Suprapubic skin (tissue), 4 donors: ENCODE measurements at regions not wholly inside any gene's neighbourhood (a gene's known extent, or its start where the extent isn't known, plus 50 kb on each side); places are given as distances from the start of the nearest gene placed in this dataset.

ENCODE experiments used
- DNase-seq, 2 donors: peaks; one replicate each; pipeline ENCODE4 v3.0.0-alpha.2; 2019; ENCODE audit warnings: low spot score in 2 of 2
- H3K27ac ChIP-seq: fragments of 200-600 bp; sonication (generic); one replicate; pipeline ENCODE4 v1.5.1; 2019
- H3K27me3 ChIP-seq: fragments of 200-600 bp; sonication (generic); one replicate; pipeline ENCODE4 v1.5.1; 2019
- H3K36me3 ChIP-seq: fragments of 200-600 bp; sonication (generic); one replicate; pipeline ENCODE4 v1.5.1; 2019
- H3K4me1 ChIP-seq: fragments of 200-600 bp; sonication (generic); one replicate; pipeline ENCODE4 v1.5.1; 2019
- H3K4me3 ChIP-seq: fragments of 200-600 bp; sonication (generic); one replicate; pipeline ENCODE4 v1.5.1; 2019; ENCODE audit warnings: mild to moderate bottlenecking
- H3K9me3 ChIP-seq: fragments of 200-600 bp; sonication (generic); one replicate; pipeline ENCODE4 v1.5.1; 2019
- CTCF ChIP-seq, 2 donors: fragments of 200-600 bp in 1 of 2; fragments of 450-650 bp in 1 of 2; sonication (generic) in 1 of 2; IDR thresholded peaks; one replicate each; pipeline ENCODE4 v1.5.1; 2016 to 2019; ENCODE audit warnings: antibody characterized with exemption in 2 of 2, mild to moderate bottlenecking in 1 of 2, moderate library complexity in 1 of 2
- EP300 ChIP-seq: sonication (generic); formaldehyde crosslinking; IDR thresholded peaks from one replicate; pipeline ENCODE4 v1.6.1; 2017; ENCODE audit warnings: antibody characterized with exemption
- POLR2A ChIP-seq, 2 donors: fragments of 450-650 bp; IDR thresholded peaks; one replicate each; pipeline ENCODE4 v1.6.1; 2017; ENCODE audit warnings: antibody characterized with exemption in 2 of 2, mild to moderate bottlenecking in 2 of 2, moderate library complexity in 2 of 2
- POLR2AphosphoS5 ChIP-seq, 3 donors: sonication (generic); formaldehyde crosslinking; IDR thresholded peaks; one replicate each; pipeline ENCODE4 v1.6.1; 2017; ENCODE audit warnings: antibody characterized with exemption in 3 of 3
- whole genome bisulfite sequencing: methylation state at CpG from one replicate; pipeline ENCODE4 v1.1.5; 2018; 5-methylcytosine and 5-hydroxymethylcytosine counted together

GRCh38 chr12:100698518-100698917 lies 96.1 kb upstream of the ANO4 start:
- no peak overlapping the region for H3K27ac ChIP-seq
- 79% methylated on average over 2 of the region's 2 CpGs for WGBS
- peaks cover 1% of the 10 kb centered on the region for H3K27me3 ChIP-seq
- no peaks in the 10 kb centered on the region for H3K36me3 ChIP-seq
- no peak overlapping the region for H3K4me3 ChIP-seq
- H3K4me1 ChIP-seq, result no peaks in the 10 kb centered on the region
- no peaks in the 10 kb centered on the region for H3K9me3 ChIP-seq
- TF ChIP-seq POLR2AphosphoS5 (IDR thresholded peaks at IDR 0.05) (no peak), EP300 (no peak), CTCF (IDR thresholded peaks at IDR 0.05) (no peak), POLR2A (IDR thresholded peaks at IDR 0.05) (no peak)
- no peak for DNase-seq

GRCh38 chr12:100699209-100699608 lies 95.4 kb upstream of the ANO4 start:
- TF ChIP-seq CTCF (IDR thresholded peaks at IDR 0.05) (no peak), POLR2AphosphoS5 (IDR thresholded peaks at IDR 0.05) (no peak), POLR2A (IDR thresholded peaks at IDR 0.05) (no peak), EP300 (no peak)
- no peak overlapping the region for H3K27ac ChIP-seq
- H3K27me3 ChIP-seq, result peaks cover 3% of the 10 kb centered on the region
- H3K4me3 ChIP-seq, result no peak overlapping the region
- H3K9me3 ChIP-seq, result no peaks in the 10 kb centered on the region
- H3K4me1 ChIP-seq, result no peaks in the 10 kb centered on the region
- WGBS, result 80% methylated on average over 1 of the region's 1 CpG
- H3K36me3 ChIP-seq, result no peaks in the 10 kb centered on the region
- no peak for DNase-seq

GRCh38 chr12:100703337-100703736 lies 91.2 kb upstream of the ANO4 start:
- no peak overlapping the region for H3K27ac ChIP-seq
- no peak for DNase-seq
- WGBS, result 78% methylated on average over 2 of the region's 2 CpGs
- H3K4me3 ChIP-seq, result no peak overlapping the region
- H3K4me1 ChIP-seq, result no peaks in the 10 kb centered on the region
- H3K36me3 ChIP-seq, result no peaks in the 10 kb centered on the region
- H3K27me3 ChIP-seq, result peaks cover 3% of the 10 kb centered on the region
- no peak for TF ChIP-seq EP300
- no peaks in the 10 kb centered on the region for H3K9me3 ChIP-seq

GRCh38 chr12:100703868-100704267 lies 90.7 kb upstream of the ANO4 start:
- TF ChIP-seq POLR2AphosphoS5 (IDR thresholded peaks at IDR 0.05) (no peak), EP300 (no peak), CTCF (IDR thresholded peaks at IDR 0.05) (no peak), POLR2A (IDR thresholded peaks at IDR 0.05) (no peak)
- H3K4me1 ChIP-seq, result no peaks in the 10 kb centered on the region
- H3K4me3 ChIP-seq, result no peak overlapping the region
- peaks cover 3% of the 10 kb centered on the region for H3K27me3 ChIP-seq
- no peak for DNase-seq
- no peaks in the 10 kb centered on the region for H3K9me3 ChIP-seq
- H3K36me3 ChIP-seq, result no peaks in the 10 kb centered on the region
- no peak overlapping the region for H3K27ac ChIP-seq
- 80% methylated on average over 2 of the region's 2 CpGs for WGBS

- no peak for DNase-seq
- Histone ChIP-seq H3K9me3 (no peaks in the 10 kb centered on the region), H3K27ac (no peak overlapping the region), H3K36me3 (no peaks in the 10 kb centered on the region), H3K27me3 (peaks cover 3% of the 10 kb centered on the region), H3K4me3 (no peak overlapping the region), H3K4me1 (no peaks in the 10 kb centered on the region)
- WGBS, result 69% methylated on average over 3 of the region's 3 CpGs
- no peak for TF ChIP-seq CTCF (IDR thresholded peaks at IDR 0.05)
- TF ChIP-seq POLR2AphosphoS5 (IDR thresholded peaks at IDR 0.05), result no peak
- TF ChIP-seq EP300, result no peak
- no peak for TF ChIP-seq POLR2A (IDR thresholded peaks at IDR 0.05)
These were observed 88.5 kb upstream of the ANO4 start for GRCh38 chr12:100706033-100706432.

- peaks cover under 1% of the 10 kb centered on the region for H3K27me3 ChIP-seq
- no peak overlapping the region for H3K4me3 ChIP-seq
- DNase-seq, result no peak
- H3K9me3 ChIP-seq, result no peaks in the 10 kb centered on the region
- H3K4me1 ChIP-seq, result no peaks in the 10 kb centered on the region
- 0% methylated on average over 1 of the region's 1 CpG for WGBS
- H3K36me3 ChIP-seq, result no peaks in the 10 kb centered on the region
- H3K27ac ChIP-seq, result no peak overlapping the region
- TF ChIP-seq CTCF (IDR thresholded peaks at IDR 0.05) (no peak), POLR2A (IDR thresholded peaks at IDR 0.05) (no peak), POLR2AphosphoS5 (IDR thresholded peaks at IDR 0.05) (no peak), EP300 (no peak)
These were observed 86.0 kb upstream of the ANO4 start for GRCh38 chr12:100708591-100708990.
